ENCODE measurements at regions not wholly inside any gene's neighbourhood (a gene's known extent, or its start where the extent isn't known, plus 50 kb on each side); places are given as distances from the start of the nearest gene placed in this dataset.
A peak's percentile ranks its signal among the peaks of the same experiment; 100 is the strongest.

DNA sequence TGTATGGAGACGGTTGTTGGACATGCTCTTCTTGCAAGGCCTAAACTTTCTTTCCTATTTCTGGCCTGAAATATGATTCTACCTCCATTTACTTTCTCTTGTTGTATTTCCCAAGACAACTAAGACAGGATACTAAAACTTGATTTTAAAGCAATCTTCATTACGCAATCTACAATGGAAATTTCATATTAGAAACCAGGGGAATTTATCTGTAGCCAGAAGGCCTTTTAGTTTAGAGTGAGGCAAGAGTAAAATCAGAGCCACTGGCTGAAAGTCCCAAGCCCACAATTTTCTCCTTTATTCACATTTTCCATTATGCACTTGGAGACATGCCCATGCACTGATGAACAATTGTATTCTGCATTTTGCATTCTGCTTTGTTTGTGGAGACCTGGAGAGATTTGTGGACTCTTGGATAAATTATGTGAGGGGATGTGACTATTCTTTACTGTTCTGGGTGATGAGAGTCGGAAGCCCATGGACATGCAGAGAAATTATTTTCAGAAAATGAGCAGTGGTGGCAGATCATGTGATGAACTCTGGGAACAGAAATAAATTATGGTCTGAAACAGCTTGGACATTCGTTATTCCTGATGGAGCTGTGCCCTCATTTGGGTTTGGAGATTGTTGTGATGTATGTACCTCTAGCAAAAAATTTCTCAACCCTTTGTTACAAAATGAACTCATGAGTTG, 336.8 kb downstream of the SEC16B start:
- DNase-seq = no peak

DNA sequence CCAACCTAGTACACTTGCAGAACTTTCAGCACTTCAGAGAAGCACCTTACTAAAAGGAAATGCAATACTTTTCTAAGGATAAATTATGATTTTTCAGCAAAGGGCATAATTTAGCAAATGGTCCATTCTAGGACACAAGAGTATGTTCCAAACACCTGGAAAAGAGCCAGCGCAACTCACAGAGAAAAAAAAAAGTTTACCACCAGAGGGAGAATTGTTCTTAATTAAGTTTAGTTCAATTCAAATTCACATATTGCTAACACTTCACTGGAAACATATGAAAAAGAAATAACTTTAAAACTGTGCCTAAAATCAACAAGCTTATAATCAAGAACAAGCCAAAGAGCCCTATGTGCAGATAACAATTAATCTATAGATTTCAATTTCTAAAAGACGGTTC, 338.1 kb downstream of the SEC16B start:
- no peak for DNase-seq

DNA sequence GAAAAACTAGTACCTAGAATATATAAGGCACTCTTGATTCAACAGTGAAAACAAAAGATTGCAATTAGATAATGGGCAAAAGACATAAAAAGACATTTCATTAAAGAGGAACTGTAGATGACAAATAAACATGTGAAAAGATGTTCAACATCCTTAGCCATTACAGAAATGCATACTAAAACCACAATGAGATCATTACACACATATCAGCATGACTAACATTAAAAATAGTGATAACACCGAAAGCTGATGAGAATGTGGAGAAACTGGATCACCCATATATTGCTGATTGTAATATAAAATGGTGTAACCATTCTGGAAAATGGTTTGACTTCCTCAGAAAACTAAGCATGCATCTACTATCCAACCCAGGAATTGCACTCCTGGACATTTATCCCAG, 340.3 kb downstream of the SEC16B start:
- no peak for DNase-seq

DNA sequence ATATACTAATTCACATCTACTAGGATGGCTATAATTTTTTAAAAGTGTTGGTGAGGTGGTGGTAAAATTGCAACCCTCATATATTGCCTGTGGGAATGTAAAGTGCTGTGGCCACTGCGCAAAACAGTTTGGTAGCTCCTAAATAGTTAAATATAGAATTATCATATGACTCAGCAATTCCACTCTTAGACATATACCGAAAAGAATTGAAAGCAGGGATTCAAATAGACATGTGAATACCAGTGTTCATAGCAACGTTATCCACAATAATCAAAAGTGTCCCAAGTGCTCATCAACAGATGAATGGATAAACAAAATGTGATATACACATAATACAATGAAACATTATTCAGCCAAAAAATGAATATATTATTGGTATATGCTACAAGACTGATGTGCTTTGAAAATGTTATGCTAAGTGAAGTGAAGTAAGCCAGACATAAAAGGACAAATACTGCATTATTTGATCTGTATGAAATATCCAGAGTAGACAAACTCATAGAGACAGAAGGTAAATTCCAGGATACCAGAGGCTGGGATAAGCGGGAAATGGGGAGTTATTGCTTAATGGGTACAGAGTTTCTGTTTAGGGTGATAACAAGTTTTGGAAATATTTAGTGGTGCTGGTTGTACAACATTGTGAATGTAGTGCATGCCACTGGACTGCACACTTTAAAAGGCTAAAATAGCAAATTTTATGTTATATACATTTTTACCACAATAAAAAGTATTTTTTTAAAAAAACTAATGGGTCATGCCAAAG, 342.5 kb downstream of the SEC16B start:
- no peak for DNase-seq

DNA sequence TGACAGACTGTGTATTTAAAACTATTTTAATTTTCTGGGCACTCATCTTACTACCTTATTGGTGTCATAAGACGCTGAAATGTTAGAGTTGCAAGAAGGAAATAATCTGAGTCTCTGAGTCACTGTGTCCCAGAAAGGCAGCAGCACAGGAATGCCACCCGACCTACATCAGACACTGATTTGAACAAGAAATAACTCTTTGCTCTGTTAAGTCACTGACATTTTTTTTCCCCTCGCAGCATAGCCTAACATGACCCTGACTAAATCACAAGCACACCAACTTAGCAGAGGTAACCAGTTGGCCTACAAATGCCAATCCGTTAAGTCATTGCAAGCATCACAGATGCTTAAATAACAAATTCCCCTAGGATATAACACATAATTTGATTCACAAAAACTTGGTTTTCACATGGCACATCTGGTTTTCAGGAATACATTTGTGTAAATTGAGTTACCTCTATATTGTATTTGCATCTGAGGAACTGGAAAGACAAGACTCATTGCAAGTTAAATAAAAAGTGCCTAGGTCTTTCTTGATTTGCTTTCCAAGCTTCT, 349.1 kb downstream of the SEC16B start:
- no peak for DNase-seq

DNA sequence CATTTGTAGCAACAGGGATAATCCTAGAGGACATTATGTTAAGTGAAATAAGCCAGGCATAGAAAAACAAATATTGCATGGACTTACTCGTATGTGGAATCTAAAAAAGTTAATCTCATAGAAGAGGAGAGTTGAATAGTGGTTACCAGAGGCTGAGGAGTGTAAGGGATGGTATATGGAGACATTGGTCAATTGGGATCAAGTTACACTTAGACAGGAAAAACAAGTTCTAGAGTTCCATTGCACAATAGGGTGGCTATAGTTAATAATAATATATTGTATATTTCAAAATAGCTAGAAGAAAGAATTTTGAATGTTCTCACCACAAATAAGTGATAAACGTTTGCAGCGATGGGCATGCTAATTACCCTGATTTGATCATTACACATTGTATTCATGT, 354.6 kb downstream of the SEC16B start:
- DNase-seq = no peak

DNA sequence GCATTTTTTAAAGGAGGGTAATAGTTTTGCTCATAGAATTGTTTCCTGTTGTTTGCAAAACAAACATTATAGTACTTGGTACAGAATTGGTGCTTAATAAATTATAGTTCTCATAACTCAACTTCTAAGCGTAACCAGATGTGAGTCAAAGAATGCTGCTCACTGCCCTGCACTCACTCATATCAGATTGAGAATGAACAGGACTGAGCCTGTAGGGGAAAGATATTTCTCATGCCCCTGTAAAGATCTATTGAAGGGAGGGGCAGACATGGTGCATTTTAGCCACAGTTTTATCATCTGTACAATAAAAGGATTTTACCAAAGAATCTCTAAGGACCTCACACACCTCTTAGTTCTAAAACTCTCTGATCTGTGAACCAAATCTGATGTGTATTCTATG, 358.5 kb downstream of the SEC16B start:
- no peak for DNase-seq

DNA sequence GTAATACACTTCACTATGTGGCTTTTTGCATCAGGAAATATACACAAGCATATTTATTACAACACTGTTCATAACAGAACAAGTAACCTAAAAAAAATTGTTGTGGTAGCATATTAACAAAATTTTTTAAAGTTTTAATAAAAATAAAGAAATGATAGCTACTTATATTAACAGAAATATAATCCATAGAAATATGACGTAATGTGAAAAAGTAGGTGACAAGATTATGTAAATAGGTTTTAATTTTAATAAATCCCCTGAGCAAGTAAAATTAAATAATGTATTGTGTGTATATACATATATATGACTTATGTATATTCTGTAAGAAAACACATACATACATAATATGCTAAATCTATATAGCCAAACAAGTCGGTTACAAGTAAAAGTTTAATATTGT, 359.9 kb downstream of the SEC16B start:
- DNase-seq = no peak

DNA sequence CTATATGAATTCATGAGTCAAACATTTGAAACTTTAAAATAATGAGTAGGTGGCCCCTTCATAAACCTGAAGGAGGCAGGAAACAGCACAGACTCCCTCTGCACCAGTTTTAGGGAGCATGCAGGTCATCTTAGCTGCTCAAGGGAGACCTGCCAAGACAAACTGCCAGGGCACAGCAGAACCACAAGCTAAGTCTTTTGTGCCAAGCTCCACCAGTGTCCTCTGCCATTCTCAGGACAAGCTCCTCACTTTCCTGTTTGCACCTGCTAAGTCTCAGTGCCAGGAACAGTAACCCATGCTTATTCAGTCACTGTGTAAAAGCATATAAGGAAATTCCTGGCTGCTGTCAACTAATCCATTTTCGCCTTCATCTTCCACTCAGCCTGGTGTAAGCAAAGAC, 368.9 kb downstream of the SEC16B start:
- DNase-seq = peak; percentile 9

DNA sequence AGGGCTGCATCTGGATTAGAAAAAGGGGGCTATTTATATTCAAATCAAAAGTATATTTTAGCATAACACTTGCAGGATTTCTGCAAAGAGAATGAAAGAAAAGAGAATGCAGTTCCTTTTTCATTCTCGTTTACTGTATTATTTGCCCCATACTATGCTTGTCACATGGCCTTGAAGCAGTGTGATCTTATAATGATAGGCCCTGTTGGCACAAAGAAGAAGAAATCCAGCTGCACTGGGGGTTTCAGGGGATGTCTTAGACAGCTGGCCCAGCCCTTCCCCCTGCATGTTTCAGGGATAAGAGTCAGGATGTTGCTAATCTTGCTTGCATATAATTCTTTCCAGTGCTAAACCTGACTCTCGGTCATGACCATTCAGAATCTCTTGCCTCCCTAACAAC, 369.5 kb downstream of the SEC16B start:
- DNase-seq = no peak

DNA sequence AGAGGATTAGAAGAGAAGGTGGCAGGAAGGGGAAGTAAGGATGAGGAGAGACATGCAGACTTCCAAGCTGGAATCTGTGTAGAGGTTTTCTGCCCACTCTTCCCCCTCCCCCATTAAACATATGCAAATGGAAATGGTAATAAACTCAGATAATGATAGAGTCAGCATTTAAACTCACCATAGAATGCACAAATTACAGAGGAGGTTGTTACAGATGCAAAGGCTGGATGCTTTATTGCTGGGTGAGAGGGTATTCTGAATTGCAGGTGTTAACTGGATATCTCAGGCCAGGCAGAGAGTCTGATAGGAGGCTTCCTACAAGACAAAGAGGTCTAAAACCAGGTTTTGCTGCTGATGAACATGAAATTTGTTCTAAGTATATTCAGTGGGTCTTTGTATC, 372.5 kb downstream of the SEC16B start:
- no peak for DNase-seq

DNA sequence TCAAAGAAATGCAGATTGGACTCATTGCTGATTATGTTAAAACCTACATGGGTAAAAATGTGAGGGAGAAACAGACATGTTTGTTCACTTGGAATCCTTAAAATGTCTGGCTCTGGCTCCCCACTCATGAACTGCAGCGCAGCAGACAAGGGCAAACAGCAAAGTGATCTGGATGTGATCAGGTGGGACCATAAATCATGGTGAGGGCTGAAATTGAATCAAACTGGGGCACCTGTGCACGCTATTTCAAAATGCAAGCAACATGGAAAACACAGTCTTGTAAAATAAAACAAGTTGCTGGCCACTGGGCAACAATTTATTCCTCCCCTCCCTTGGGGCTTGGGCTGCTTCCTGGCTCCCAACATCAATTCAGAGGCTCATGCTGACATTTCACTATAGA, 373.4 kb downstream of the SEC16B start:
- no peak for DNase-seq

DNA sequence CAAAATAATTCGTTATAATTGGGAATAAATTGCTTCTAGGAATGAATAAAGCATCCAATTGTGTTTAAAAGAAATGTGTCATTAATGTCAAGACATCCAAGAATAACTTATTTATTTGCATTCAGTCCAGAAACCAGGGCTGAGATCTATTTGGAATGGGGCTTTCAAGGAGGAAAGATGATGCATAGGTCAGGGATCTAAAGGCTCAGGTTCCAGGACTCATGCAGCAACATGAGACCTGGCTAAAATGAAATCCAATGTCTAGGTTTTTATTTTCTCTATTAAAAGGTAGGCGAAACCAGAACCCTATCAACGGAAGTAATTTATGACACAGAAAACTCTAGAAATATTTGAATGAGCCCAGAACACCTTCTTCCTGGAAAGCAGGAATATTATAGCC, 376.8 kb downstream of the SEC16B start:
- DNase-seq = no peak

DNA sequence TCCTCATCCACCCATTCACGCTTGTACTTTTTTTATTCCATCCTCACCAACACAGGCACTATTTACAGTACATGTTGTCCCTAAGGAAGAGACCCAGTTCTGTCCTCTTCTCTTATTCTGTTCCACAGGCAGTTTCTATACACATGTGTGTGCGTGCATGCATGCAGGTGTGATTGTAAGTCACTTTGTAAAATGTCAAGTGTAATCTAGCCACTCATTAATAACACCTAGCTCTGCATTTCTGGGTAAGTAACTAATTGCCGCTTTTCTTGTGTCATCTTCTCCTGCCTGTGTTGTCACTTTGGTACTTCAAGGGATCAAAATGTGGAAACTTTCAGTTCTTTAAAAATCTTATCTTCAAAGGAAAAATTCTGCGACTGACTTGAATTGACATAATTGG, 377.2 kb downstream of the SEC16B start:
- no peak for DNase-seq

DNA sequence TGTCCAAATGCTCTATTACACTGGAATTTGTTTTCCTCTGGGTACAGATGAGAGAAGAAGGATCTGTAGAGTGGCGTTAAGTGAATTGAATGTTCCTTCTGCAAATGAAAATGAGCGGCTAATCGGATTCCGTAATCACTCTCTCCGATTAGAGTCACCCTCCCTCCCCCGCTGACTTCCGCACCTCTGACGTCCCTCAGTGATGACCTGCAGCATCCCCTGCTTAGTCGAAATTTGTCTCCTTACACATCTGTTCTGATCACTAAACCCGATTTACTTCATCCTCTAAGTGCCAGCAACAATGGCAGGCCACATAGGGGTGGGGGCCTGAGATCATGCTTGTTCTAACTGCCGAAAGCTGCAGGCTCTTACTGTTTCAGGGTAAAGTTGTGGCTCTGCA, 378.7 kb downstream of the SEC16B start:
- no peak for DNase-seq

DNA sequence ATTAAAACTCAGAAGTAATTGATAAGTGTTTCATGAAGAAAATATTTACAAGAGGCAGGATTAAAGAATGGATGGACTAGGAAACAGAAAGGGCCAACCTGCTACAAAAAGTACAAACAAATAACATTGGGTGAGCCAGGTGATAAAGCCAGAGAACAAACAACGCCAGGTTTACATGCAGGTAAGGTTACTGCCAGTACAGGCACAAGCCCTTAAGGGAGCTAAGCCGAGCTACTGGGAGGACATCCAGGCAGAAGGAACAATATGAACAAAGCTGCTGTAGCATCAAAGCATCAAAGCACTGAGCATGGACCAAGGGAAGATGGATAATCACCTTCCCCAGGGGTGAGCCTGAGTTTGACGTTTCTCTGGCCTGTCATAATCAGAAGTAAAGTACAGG, 380.7 kb downstream of the SEC16B start:
- DNase-seq = peak; percentile 9

DNA sequence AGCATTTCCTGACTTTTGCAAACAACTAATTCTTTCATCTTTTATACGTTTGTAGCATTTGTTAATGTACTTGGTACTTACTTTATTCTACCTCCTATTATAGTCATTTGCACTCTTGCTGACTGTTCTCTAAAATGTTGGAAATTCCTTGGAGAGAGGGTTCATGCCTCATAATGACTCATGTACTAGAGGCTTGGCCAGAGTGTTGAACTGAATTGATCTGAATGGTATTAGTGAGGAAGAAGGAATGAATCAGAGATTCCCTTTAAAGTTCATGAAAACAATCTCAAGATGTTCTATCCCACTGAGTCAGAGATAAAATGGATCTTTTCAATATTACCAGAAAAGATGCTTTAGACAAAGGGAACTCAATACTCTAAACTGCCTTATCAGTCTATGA, 383.4 kb downstream of the SEC16B start:
- DNase-seq = no peak

DNA sequence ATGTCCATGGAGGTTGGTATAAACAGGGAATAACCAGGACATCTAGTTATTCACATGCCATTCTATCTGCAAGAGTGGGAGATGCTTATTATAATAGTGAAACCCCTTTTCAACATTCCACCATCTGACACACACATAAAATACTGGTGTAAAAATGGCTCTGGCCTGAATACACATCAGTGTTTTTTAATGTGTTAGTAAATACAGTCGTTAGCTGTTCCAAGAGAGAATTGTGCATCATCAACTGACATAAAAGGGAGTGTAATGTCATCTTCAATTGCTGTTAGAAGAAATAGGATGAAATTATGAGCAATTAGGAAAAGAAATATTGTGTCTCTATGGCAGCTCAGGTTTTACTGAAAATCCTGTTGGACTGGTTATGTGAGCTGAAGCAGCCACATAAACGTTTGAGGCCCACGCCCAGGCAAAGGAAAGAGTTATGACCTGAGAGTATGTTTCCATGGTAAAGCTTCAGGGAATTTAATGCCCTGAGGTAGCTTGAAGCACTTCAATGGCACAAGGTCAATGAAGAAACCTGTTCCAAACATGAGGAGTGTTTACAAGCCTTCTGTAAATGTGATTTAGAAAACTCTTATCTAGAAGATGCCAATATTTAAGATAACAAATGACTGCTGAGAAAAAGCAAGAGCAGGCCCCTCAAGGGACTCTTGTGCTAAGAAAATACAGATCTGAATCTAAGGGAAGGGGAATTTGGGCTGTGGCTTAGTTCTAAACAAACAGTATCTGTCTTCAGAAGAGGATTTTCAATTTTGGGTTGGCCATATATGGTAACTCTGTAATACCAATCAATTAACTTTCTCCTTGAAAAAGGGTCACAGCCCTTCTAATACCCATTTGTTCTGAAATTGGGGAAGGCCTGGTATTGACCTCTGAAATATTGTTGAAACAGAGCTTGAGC, 384.3 kb downstream of the SEC16B start:
- peak; percentile 2 for DNase-seq

DNA sequence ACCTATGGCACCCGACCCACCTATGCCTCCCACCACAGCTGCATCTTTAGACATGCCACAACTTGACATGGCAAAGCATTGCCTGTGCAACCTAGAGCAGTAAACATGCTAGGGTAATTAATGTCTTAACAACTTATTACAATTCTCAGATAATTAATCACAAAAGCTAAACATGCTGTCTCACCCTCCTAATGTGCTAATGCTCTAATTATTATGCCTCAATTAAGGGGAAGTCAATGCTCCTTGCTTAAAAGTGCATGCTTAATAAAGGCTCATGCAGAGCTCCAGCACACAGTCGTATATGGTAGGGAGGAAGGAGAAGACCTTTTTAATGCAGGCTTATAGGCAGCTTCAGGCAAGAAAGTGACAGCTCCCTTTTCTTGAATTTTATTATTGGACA, 396.0 kb downstream of the SEC16B start:
- no peak for DNase-seq

DNA sequence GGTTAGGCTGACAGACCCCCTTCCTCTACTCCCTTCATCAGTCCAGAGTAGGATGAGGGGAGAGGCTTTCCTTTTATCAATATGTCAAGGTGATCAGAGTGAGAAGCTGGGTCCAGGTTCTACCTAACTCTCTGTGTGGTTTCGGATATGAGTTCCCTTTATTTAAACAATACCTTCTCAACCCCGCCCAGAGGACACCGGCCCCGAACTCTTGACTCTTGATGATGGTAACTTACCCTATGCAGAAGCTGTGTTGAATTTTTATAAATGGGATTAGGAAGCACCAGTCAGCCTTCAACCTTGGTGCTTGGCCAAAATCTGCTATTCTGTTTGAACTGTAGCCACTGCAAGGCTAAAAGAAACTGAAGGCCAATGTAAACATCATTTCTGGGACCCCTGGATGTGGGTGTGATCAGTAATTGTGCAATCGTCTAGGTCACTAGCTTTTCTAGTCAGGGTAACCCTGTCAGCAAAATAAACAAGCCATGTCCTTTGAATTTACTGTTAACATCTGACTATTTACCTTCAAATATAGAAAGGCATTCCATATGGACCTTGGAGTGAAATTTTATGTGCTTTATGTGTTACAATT, 398.3 kb downstream of the SEC16B start:
- DNase-seq = no peak

DNA sequence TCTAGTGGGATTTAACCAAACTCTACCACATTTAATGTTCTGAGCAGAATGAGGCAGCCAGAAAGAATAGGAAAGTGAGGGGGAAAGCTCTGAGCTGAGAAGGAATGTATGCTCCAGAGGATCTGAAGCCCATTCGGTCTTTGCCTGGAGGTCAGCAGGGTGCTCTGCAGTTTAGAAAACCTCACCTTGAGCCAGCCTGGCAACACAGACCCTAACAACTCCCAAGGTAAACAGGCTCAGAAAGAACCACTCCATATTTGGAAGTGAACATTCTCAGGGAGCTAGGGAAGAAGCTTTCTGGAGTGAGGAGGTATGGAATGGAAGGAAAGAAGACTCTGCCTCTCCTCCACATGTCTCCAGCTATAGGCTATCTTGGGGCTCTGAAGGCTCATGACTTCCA, 398.8 kb downstream of the SEC16B start:
- DNase-seq = no peak

DNA sequence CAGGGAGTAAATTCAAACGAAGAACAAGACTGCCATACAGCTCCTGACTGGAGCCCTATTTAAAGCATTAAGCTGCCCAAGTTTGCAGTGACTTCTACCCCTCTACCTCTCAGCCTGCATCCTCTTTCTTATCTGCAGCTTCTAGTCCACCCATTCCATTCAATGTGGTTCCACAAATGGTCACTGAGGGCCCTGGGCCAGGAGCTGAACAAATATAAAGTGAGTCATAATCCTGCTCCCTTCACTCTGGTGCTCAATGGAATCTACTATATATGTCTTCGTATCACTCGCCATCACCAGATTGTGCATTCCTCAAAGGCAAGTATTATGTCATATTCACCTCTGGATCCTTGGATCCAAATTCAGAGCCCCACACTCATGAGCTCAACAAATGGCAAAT, 398.7 kb downstream of the BRINP2 start:
- DNase-seq = no peak

DNA sequence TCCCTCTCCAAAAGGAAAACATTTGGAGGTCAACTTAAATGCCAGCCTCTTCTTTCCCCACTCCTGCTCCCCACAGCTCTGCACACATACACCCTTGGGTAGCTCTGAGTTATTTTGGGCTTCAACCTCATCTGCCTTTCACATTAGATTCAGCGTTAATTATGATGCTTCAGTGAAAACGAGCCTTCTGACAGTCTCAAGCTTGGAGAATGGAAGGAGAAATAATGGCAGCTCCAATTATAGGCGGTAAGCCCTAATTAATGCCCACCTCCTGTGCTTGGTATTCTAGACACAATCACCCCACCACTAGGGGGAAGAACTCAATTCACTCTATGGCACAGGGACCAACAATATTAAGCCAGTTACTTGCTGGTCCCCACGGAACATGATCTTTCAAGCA, 397.9 kb downstream of the BRINP2 start:
- DNase-seq = no peak

Data from NCI-H2029 treated with DMSO at 0.1 percent for 48 hours (cell line).